HEK293 (cell line): ENCODE measurements at regions not wholly inside any gene's neighbourhood (a gene's known extent, or its start where the extent isn't known, plus 50 kb on each side); places are given as distances from the start of the nearest gene placed in this dataset.
A peak's percentile ranks its signal among the peaks of the same experiment; 100 is the strongest.

ENCODE experiments used
- CTCF ChIA-PET: fragments of 350-600 bp; formaldehyde crosslinking; extraction: SDS; loops from one replicate; lab custom pipeline; 2021; ENCODE audit warnings: antibody characterized with exemption; lab: Yijun Ruan, JAX
- POLR2A ChIA-PET: fragments of 300-600 bp; formaldehyde crosslinking; extraction: SDS; loops from one replicate; lab custom pipeline; 2020; ENCODE audit warnings: antibody characterized with exemption, inconsistent platforms; lab: Yijun Ruan, JAX
- H3K27ac ChIP-seq: fragments of 200-500 bp; sonication (Bioruptor generic); 2 replicates; pipeline ENCODE4 v1.5.1; 2014; ENCODE audit warnings: low read depth, low read length, control low read depth, inconsistent platforms; ENCODE audit errors: extremely low read depth
- H3K36me3 ChIP-seq, 2 experiments: fragments of 200-500 bp in 1 of 2; sonication (Bioruptor generic) in 1 of 2; 1 replicate in 1 of 2; 2 replicates in 1 of 2; pipeline ENCODE4 v1.5.1; 2014 to 2017; ENCODE audit warnings: inconsistent platforms in 2 of 2, low read length in 2 of 2; ENCODE audit not compliant: control insufficient read depth in 2 of 2, insufficient read depth in 1 of 2
- H3K4me1 ChIP-seq: fragments of 200-500 bp; sonication (Bioruptor generic); 2 replicates; pipeline ENCODE4 v1.5.1; 2014; ENCODE audit warnings: mild to moderate bottlenecking, low read length, inconsistent platforms; ENCODE audit not compliant: control insufficient read depth, insufficient read depth
- H3K4me3 ChIP-seq: 2 replicates; pipeline ENCODE4 v1.5.1; 2011; ENCODE audit warnings: low read depth, mild to moderate bottlenecking, control low read depth, low read length, moderate library complexity
- H3K9me3 ChIP-seq: fragments of 200-500 bp; sonication (Bioruptor generic); 2 replicates; pipeline ENCODE4 v1.5.1; 2014; ENCODE audit warnings: low read depth, low read length, inconsistent platforms; ENCODE audit not compliant: control insufficient read depth, insufficient read depth
- HOXA7 ChIP-seq: sonication (generic); formaldehyde crosslinking; IDR thresholded peaks from 2 replicates; pipeline ENCODE4 v1.8.1; 2022; ENCODE audit warnings: missing genetic modification reagents, borderline replicate concordance
- MYNN ChIP-seq: fragments of 450-650 bp; formaldehyde crosslinking; IDR thresholded peaks from 2 replicates; pipeline ENCODE4 v1.5.1; 2016; ENCODE audit warnings: missing biosample characterization, missing genetic modification characterization, borderline replicate concordance
- SP7 ChIP-seq: fragments of 450-650 bp; formaldehyde crosslinking; IDR thresholded peaks from 2 replicates; pipeline ENCODE4 v1.5.1; 2016; ENCODE audit warnings: missing biosample characterization, missing genetic modification characterization
- ZBTB11 ChIP-seq: fragments of 450-650 bp; formaldehyde crosslinking; conservative IDR thresholded peaks from 2 replicates; pipeline ENCODE4 v1.5.1; 2016; ENCODE audit warnings: low read depth, missing biosample characterization, missing genetic modification characterization
- ZBTB44 ChIP-seq: fragments of 450-650 bp; IDR thresholded peaks from 2 replicates; pipeline ENCODE4 v1.5.1; 2018; ENCODE audit warnings: missing biosample characterization, mild to moderate bottlenecking, missing genetic modification characterization
- ZBTB49 ChIP-seq: fragments of 450-650 bp; formaldehyde crosslinking; IDR thresholded peaks from 2 replicates; pipeline ENCODE4 v1.5.1; 2016; ENCODE audit warnings: missing biosample characterization, missing genetic modification characterization, low read depth
- ZNF24 ChIP-seq: fragments of 450-650 bp; formaldehyde crosslinking; IDR thresholded peaks from 2 replicates; pipeline ENCODE4 v1.5.1; 2016; ENCODE audit warnings: missing biosample characterization, missing genetic modification characterization
- ZNF335 ChIP-seq: fragments of 450-650 bp; formaldehyde crosslinking; conservative IDR thresholded peaks from 2 replicates; pipeline ENCODE4 v1.5.1; 2016; ENCODE audit warnings: missing biosample characterization, missing genetic modification characterization
- ZNF558 ChIP-seq: fragments of 450-650 bp; formaldehyde crosslinking; IDR thresholded peaks from 2 replicates; pipeline ENCODE4 v1.5.1; 2016; ENCODE audit warnings: missing biosample characterization, missing genetic modification characterization
- ZNF629 ChIP-seq: fragments of 450-650 bp; formaldehyde crosslinking; IDR thresholded peaks from 2 replicates; pipeline ENCODE4 v1.5.1; 2017; ENCODE audit warnings: missing biosample characterization, missing genetic modification characterization
- ZNF785 ChIP-seq: fragments of 450-650 bp; formaldehyde crosslinking; IDR thresholded peaks from 2 replicates; pipeline ENCODE4 v1.5.1; 2016; ENCODE audit warnings: missing biosample characterization, missing genetic modification characterization
- ZSCAN18 ChIP-seq: fragments of 450-650 bp; formaldehyde crosslinking; IDR thresholded peaks from 2 replicates; pipeline ENCODE4 v1.5.1; 2016; ENCODE audit warnings: missing biosample characterization, missing genetic modification characterization

GRCh38 chr6:111995404-111995803, 58.5 kb upstream of the CCN6 start (continued):
- no peak for TF ChIP-seq ZBTB49
- peak; percentile 54 for TF ChIP-seq SP7 (tag by site-specific recombination)
- no peak for TF ChIP-seq MYNN (tag by site-specific recombination)
- TF ChIP-seq ZNF785: no peak
- no peak for TF ChIP-seq ZBTB11 (tag by site-specific recombination)
- peak; percentile 70 for TF ChIP-seq ZNF629
- no peak for TF ChIP-seq ZSCAN18
- TF ChIP-seq ZNF335 (tag by site-specific recombination): 0 out of 2 replicates have a peak, but pooled peaks have one; percentile 29
- TF ChIP-seq ZNF558 (tag by site-specific recombination): no peak
- TF ChIP-seq HOXA7: no peak

- ChIA-PET POLR2A (interaction anchor here (0.8 kb wide), 1 partner anchor 123 kb away, joined by 3 read pairs; the partner anchor contains the start of gene FYN), CTCF (interaction anchor here (0.7 to 2.9 kb wide), 14 partner anchors 19 to 636 kb away, joined by 3 to 23 read pairs (median 4); no protein-coding TSS in a partner anchor)
- no peaks in the 10 kb centered on the region for H3K36me3 ChIP-seq
- TF ChIP-seq ZBTB44 (tag by site-specific recombination) (peak; percentile 62; the same call in 1 of the 2 replicates), ZNF24 (tag by site-specific recombination) (no peak)
- no peak overlapping the region for H3K4me3 ChIP-seq
- no peaks in the 10 kb centered on the region for H3K4me1 ChIP-seq
- no peak overlapping the region for H3K27ac ChIP-seq
- H3K9me3 ChIP-seq: no peaks in the 10 kb centered on the region
Observed at GRCh38 chr6:111996144-111996865, 57.6 kb upstream of the CCN6 start.
